ENCODE measurements at regions not wholly inside any gene's neighbourhood (a gene's known extent, or its start where the extent isn't known, plus 50 kb on each side); places are given as distances from the start of the nearest gene placed in this dataset.

- no peak overlapping the region for H3K27ac ChIP-seq (replicated peaks)
- intact Hi-C loops (cut with micrococcal nuclease): no loop called here
- no peaks in the 10 kb centered on the region for H3K4me1 ChIP-seq
- no peak for TF ChIP-seq CTCF (IDR thresholded peaks at IDR 0.05; ENCODE audit: borderline replicate concordance)
- H3K9me3 ChIP-seq (replicated peaks): no peaks in the 10 kb centered on the region
- no peaks in the 10 kb centered on the region for H3K36me3 ChIP-seq
- no peak overlapping the region for H3K4me3 ChIP-seq
- no peaks in the 10 kb centered on the region for H3K27me3 ChIP-seq (ENCODE audit: low read depth)
- no peak for DNase-seq
Measured at GRCh38 chr7:85765698-85766298, 578.9 kb upstream of the SEMA3D start.

- Histone ChIP-seq H3K36me3 (no peaks in the 10 kb centered on the region), H3K4me3 (no peak overlapping the region), H3K9me3 (replicated peaks) (no peaks in the 10 kb centered on the region), H3K27me3 (ENCODE audit: low read depth) (no peaks in the 10 kb centered on the region), H3K4me1 (no peaks in the 10 kb centered on the region), H3K27ac (replicated peaks) (no peak overlapping the region)
- no peak for TF ChIP-seq CTCF (IDR thresholded peaks at IDR 0.05; ENCODE audit: borderline replicate concordance)
- no peak for DNase-seq
- intact Hi-C loops (cut with micrococcal nuclease): no loop called here
Measured at GRCh38 chr7:85764034-85764433, 577.2 kb upstream of the SEMA3D start.

- Histone ChIP-seq H3K9me3 (replicated peaks) (peaks cover 34% of the 10 kb centered on the region), H3K27me3 (ENCODE audit: low read depth) (no peaks in the 10 kb centered on the region), H3K27ac (replicated peaks) (no peak overlapping the region), H3K4me3 (no peak overlapping the region), H3K4me1 (no peaks in the 10 kb centered on the region), H3K36me3 (no peaks in the 10 kb centered on the region)
- TF ChIP-seq CTCF (IDR thresholded peaks at IDR 0.05; ENCODE audit: borderline replicate concordance): no peak
- DNase-seq: no peak
- intact Hi-C loops (cut with micrococcal nuclease): no loop called here
Measured at GRCh38 chr7:85757348-85757747, 570.5 kb upstream of the SEMA3D start.

- Histone ChIP-seq H3K4me1 (no peaks in the 10 kb centered on the region), H3K4me3 (no peak overlapping the region), H3K36me3 (no peaks in the 10 kb centered on the region), H3K27me3 (ENCODE audit: low read depth) (no peaks in the 10 kb centered on the region), H3K27ac (replicated peaks) (no peak overlapping the region), H3K9me3 (replicated peaks) (peaks cover 28% of the 10 kb centered on the region)
- DNase-seq: no peak
- intact Hi-C loops (cut with micrococcal nuclease): no loop called here
- TF ChIP-seq CTCF (IDR thresholded peaks at IDR 0.05; ENCODE audit: borderline replicate concordance): peak; percentile 50
Measured at GRCh38 chr7:85750454-85750949, 563.6 kb upstream of the SEMA3D start.

- Histone ChIP-seq H3K4me3 (no peak overlapping the region), H3K36me3 (no peaks in the 10 kb centered on the region), H3K9me3 (replicated peaks) (peaks cover 29% of the 10 kb centered on the region), H3K4me1 (no peaks in the 10 kb centered on the region), H3K27me3 (ENCODE audit: low read depth) (no peaks in the 10 kb centered on the region), H3K27ac (replicated peaks) (no peak overlapping the region)
- no peak for DNase-seq
- intact Hi-C loops (cut with micrococcal nuclease): no loop called here
- no peak for TF ChIP-seq CTCF (IDR thresholded peaks at IDR 0.05; ENCODE audit: borderline replicate concordance)
Measured at GRCh38 chr7:85749696-85750453, 563.0 kb upstream of the SEMA3D start.

All from left ventricle myocardium inferior (tissue), 1 donor.